Neural progenitor cell (in vitro differentiated cells): ENCODE measurements at regions not wholly inside any gene's neighbourhood (a gene's known extent, or its start where the extent isn't known, plus 50 kb on each side); places are given as distances from the start of the nearest gene placed in this dataset.

Experiments used
- DNase-seq: peaks from one replicate; pipeline ENCODE4 v3.0.0-alpha.2; 2016; ENCODE audit warnings: low spot score
- H2AFZ ChIP-seq: fragments of 200-600 bp; sonication (generic); replicated peaks from 2 replicates; pipeline ENCODE4 v1.6.1; 2016; ENCODE audit warnings: antibody characterized with exemption
- H3F3A ChIP-seq: fragments of 200-600 bp; sonication (generic); 2 replicates; pipeline ENCODE4 v1.6.1; 2016; ENCODE audit warnings: antibody characterized with exemption, low read depth
- H3K27ac ChIP-seq: fragments of 200-600 bp; sonication (generic); 2 replicates; pipeline ENCODE4 v1.5.1; 2016; ENCODE audit warnings: mild to moderate bottlenecking
- H3K27me3 ChIP-seq: fragments of 200-600 bp; sonication (generic); 2 replicates; pipeline ENCODE4 v1.6.1; 2016; ENCODE audit warnings: mild to moderate bottlenecking, moderate library complexity
- H3K36me3 ChIP-seq: fragments of 200-600 bp; sonication (generic); 2 replicates; pipeline ENCODE4 v1.5.1; 2016
- H3K4me1 ChIP-seq: fragments of 200-600 bp; sonication (generic); 2 replicates; pipeline ENCODE4 v1.6.1; 2016; ENCODE audit warnings: mixed run types
- H3K4me2 ChIP-seq: fragments of 200-600 bp; sonication (generic); 2 replicates; pipeline ENCODE4 v1.6.1; 2016
- H3K4me3 ChIP-seq: fragments of 200-600 bp; sonication (generic); 2 replicates; pipeline ENCODE4 v1.5.1; 2016
- H3K79me2 ChIP-seq: fragments of 200-600 bp; sonication (generic); 2 replicates; pipeline ENCODE4 v1.6.1; 2016; ENCODE audit warnings: low read depth
- H3K9ac ChIP-seq: fragments of 200-600 bp; sonication (generic); 2 replicates; pipeline ENCODE4 v1.6.1; 2016
- H3K9me3 ChIP-seq: fragments of 200-600 bp; sonication (generic); 2 replicates; pipeline ENCODE4 v1.5.1; 2016; ENCODE audit warnings: low read depth
- H4K20me1 ChIP-seq: fragments of 200-600 bp; sonication (generic); 2 replicates; pipeline ENCODE4 v1.6.1; 2016; ENCODE audit warnings: low read depth
- H3K27ac Mint-ChIP-seq: 3 replicates; pipeline ENCODE4 v1.8.0; 2021; ENCODE audit warnings: mixed read lengths
- H3K27me3 Mint-ChIP-seq: 2 replicates; pipeline ENCODE4 v1.8.0; 2022; ENCODE audit warnings: low read depth, mild to moderate bottlenecking, inconsistent platforms, moderate library complexity, mixed read lengths; ENCODE audit not compliant: insufficient read depth
- H3K36me3 Mint-ChIP-seq: 3 replicates; pipeline ENCODE4 v1.8.0; 2021; ENCODE audit warnings: mixed read lengths
- H3K4me1 Mint-ChIP-seq: 3 replicates; pipeline ENCODE4 v1.8.0; 2021; ENCODE audit warnings: mixed read lengths
- H3K4me3 Mint-ChIP-seq: 3 replicates; pipeline ENCODE4 v1.8.0; 2021; ENCODE audit warnings: mild to moderate bottlenecking, moderate library complexity, mixed read lengths
- H3K9me3 Mint-ChIP-seq: 3 replicates; pipeline ENCODE4 v1.8.0; 2020; ENCODE audit warnings: mixed read lengths
- EZH2 ChIP-seq: fragments of 200-600 bp; sonication (generic); IDR thresholded peaks from 2 replicates; pipeline ENCODE4 v1.6.1; 2017; ENCODE audit warnings: antibody characterized with exemption, mild to moderate bottlenecking, moderate library complexity
- EZH2phosphoT487 ChIP-seq: fragments of 200-600 bp; sonication (generic); IDR thresholded peaks from 2 replicates; pipeline ENCODE4 v1.6.1; 2017; ENCODE audit warnings: antibody characterized with exemption
- TF ChIP-seq, protein P1 (sequence below): fragments of 200-600 bp; sonication (generic); IDR thresholded peaks from 2 replicates; pipeline ENCODE4 v1.5.1; 2017; ENCODE audit warnings: antibody characterized with exemption, mild to moderate bottlenecking

DNA sequence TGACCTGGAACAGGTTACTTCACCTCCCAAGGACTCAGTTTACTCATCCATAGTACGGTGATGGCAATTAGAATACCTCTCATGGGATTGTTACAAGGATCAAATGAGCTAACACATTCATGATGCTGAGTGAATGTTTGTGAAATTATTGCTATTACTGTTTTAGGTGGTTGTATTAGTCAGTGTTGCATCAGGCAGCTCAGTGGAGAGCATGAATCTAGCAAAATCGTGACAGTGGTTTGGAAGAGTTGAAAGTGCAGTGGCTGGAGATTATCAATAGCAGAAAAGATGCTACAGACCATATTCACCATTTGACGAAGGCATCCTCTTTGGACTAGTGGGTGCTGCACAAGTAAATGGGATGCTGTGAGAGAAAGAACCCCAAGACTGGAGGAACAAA lies 50.4 kb upstream of the CTNNBL1 start:
- no peak overlapping the region for H3K4me2 ChIP-seq
- H3F3A ChIP-seq, result peaks cover 4% of the 10 kb centered on the region
- no peaks in the 10 kb centered on the region for H3K9me3 ChIP-seq
- H3K36me3 Mint-ChIP-seq, result no peaks in the 10 kb centered on the region
- TF ChIP-seq EZH2phosphoT487, result no peak
- TF ChIP-seq, protein P1, sequence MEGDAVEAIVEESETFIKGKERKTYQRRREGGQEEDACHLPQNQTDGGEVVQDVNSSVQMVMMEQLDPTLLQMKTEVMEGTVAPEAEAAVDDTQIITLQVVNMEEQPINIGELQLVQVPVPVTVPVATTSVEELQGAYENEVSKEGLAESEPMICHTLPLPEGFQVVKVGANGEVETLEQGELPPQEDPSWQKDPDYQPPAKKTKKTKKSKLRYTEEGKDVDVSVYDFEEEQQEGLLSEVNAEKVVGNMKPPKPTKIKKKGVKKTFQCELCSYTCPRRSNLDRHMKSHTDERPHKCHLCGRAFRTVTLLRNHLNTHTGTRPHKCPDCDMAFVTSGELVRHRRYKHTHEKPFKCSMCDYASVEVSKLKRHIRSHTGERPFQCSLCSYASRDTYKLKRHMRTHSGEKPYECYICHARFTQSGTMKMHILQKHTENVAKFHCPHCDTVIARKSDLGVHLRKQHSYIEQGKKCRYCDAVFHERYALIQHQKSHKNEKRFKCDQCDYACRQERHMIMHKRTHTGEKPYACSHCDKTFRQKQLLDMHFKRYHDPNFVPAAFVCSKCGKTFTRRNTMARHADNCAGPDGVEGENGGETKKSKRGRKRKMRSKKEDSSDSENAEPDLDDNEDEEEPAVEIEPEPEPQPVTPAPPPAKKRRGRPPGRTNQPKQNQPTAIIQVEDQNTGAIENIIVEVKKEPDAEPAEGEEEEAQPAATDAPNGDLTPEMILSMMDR, result no peak
- no peak for TF ChIP-seq EZH2
- no peak overlapping the region for H3K9ac ChIP-seq
- H4K20me1 ChIP-seq, result no peaks in the 10 kb centered on the region
- no peak overlapping the region for H3K27ac Mint-ChIP-seq
- H3K4me3 Mint-ChIP-seq, result no peak overlapping the region
- no peak overlapping the region for H3K4me3 ChIP-seq
- peaks cover 2% of the 10 kb centered on the region for H3K9me3 Mint-ChIP-seq
- H3K27me3 ChIP-seq, result no peaks in the 10 kb centered on the region
- no peak overlapping the region for H3K27ac ChIP-seq
- no peaks in the 10 kb centered on the region for H3K36me3 ChIP-seq
- peaks cover 5% of the 10 kb centered on the region for H3K4me1 ChIP-seq
- H3K79me2 ChIP-seq, result no peaks in the 10 kb centered on the region
- no peak overlapping the region for H2AFZ ChIP-seq
- H3K4me1 Mint-ChIP-seq, result peaks cover 4% of the 10 kb centered on the region
- peaks cover 25% of the 10 kb centered on the region for H3K27me3 Mint-ChIP-seq
- no peak for DNase-seq

DNA sequence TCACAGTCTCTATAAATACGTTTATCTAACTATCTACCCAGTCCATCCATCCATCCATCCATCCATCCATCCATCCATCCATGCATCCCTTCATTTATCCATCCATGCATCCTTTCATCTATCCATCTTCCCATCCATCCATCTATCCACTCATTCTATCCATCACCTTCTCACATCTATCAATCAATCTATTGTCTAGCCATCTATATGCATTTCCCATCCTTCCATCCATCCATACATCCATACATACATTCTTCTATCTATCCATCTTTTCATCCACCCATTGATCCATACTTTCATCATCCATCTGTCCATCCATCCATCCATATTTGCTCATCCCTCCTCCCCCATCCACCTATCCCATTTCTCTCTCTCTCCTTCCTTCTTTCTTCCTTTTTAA lies 51.6 kb upstream of the CTNNBL1 start:
- H3K27ac Mint-ChIP-seq, result no peak overlapping the region
- H4K20me1 ChIP-seq, result no peaks in the 10 kb centered on the region
- peaks cover 25% of the 10 kb centered on the region for H3K27me3 Mint-ChIP-seq

DNA sequence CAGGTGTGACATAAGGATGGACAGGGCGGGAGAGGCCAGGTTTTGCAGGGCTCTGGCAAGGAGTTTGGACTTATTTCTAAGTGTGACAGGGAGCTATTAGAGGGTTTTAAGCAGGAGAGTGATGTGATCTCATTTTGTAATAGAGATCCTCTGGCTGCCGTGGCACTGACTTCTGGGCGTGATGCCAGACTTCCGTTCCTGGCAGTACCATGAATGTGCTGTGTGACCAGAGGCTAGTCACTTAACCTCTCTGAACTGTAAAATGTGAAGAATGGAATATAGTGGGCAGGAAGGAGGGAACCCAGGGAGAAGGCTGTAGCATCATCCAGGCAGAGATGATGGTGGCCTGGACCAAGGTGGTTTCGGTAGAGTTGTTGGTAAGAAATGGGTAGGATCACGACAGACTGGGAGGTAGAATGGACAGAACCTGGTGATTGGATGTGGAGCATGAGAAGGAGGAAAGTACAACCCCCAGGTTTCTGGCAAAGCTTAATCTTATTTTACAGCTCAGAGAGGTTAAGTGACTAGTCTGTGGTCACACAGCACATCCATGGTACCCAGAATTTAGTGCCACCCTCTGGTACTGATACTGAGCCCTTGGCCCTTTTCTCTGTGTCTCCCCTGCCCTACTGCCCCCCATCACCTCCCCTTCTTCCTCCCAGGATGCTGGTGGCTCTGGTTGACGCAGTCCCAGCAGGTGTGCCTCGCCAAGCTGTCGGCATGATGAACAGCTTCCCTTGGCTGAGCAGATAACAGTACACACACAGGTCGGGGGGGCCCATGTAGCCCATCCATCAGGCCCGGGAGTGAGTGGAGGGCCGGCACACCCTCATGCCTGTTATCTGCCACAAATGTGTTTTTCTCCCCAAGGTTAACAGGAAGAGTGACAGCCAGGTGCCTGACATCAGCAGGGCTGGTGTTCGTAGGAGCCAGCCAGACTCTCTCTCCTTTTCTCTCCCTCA lies 52.9 kb upstream of the CTNNBL1 start:
- Mint-ChIP-seq H3K36me3 (no peaks in the 10 kb centered on the region), H3K4me1 (no peaks in the 10 kb centered on the region), H3K27ac (no peak overlapping the region), H3K27me3 (peaks cover 24% of the 10 kb centered on the region), H3K9me3 (peaks cover 2% of the 10 kb centered on the region), H3K4me3 (peak overlapping the region; percentile 5)
- no peak overlapping the region for H3K4me2 ChIP-seq
- H3K27me3 ChIP-seq, result no peaks in the 10 kb centered on the region
- H3K79me2 ChIP-seq, result no peaks in the 10 kb centered on the region
- H3K4me1 ChIP-seq, result no peaks in the 10 kb centered on the region
- no peak overlapping the region for H2AFZ ChIP-seq
- no peaks in the 10 kb centered on the region for H3K9me3 ChIP-seq
- TF ChIP-seq EZH2 (no peak), EZH2phosphoT487 (no peak)
- TF ChIP-seq, protein P1, result no peak
- DNase-seq, result no peak
- peaks cover 3% of the 10 kb centered on the region for H3F3A ChIP-seq
- H3K9ac ChIP-seq, result no peak overlapping the region
- H3K4me3 ChIP-seq, result no peak overlapping the region
- H4K20me1 ChIP-seq, result no peaks in the 10 kb centered on the region
- H3K27ac ChIP-seq, result no peak overlapping the region
- H3K36me3 ChIP-seq, result no peaks in the 10 kb centered on the region

More for the DNA sequence above, 51.6 kb upstream of the CTNNBL1 start:
- H3K9me3 Mint-ChIP-seq, result peaks cover 2% of the 10 kb centered on the region
- no peaks in the 10 kb centered on the region for H3K9me3 ChIP-seq
- H3F3A ChIP-seq, result peaks cover 3% of the 10 kb centered on the region
- no peak overlapping the region for H3K9ac ChIP-seq
- no peak overlapping the region for H3K4me2 ChIP-seq
- no peaks in the 10 kb centered on the region for H3K4me1 ChIP-seq
- DNase-seq, result no peak
- H3K27me3 ChIP-seq, result no peaks in the 10 kb centered on the region
- H2AFZ ChIP-seq, result no peak overlapping the region
- TF ChIP-seq EZH2phosphoT487 (no peak), EZH2 (no peak)
- TF ChIP-seq, protein P1, result no peak
- no peaks in the 10 kb centered on the region for H3K79me2 ChIP-seq
- H3K4me1 Mint-ChIP-seq, result no peaks in the 10 kb centered on the region
- H3K4me3 ChIP-seq, result no peak overlapping the region
- H3K36me3 Mint-ChIP-seq, result no peaks in the 10 kb centered on the region
- H3K4me3 Mint-ChIP-seq, result no peak overlapping the region
- no peaks in the 10 kb centered on the region for H3K36me3 ChIP-seq
- no peak overlapping the region for H3K27ac ChIP-seq
